ENCODE measurements at regions not wholly inside any gene's neighbourhood (a gene's known extent, or its start where the extent isn't known, plus 50 kb on each side); places are given as distances from the start of the nearest gene placed in this dataset.
A peak's percentile ranks its signal among the peaks of the same experiment; 100 is the strongest.

DNA sequence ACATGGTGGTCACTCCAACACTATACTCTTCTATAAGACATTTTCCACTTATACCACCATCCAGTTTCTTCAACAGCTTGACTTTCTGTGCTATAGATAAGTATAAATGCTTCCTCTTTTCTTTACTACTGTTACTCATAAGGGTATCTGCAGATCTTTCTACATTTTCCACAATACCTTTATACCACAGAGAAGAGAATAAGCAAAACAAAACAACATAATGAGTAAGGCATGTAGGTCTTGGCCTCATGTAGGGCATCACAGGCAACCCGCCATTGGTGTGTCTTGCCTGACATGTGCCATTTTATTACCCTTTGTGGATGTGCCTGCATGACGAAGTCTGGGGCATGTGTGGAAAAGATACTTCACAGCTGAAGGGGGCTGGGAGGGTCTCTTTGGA, 265.3 kb upstream of the STARD13 start:
- Histone ChIP-seq H3K36me3 (ENCODE audit: control insufficient read depth in 1 of 2, insufficient read depth in 2 of 2, low read depth in 1 of 2, low read length in 2 of 2) (no peaks in the 10 kb centered on the region), H3K27ac (ENCODE audit: low read length, poor library complexity, severe bottlenecking) (no peak overlapping the region), H2BK120ac (ENCODE audit: low read depth, low read length) (no peak overlapping the region), H2AFZ (ENCODE audit: low read depth, low read length) (no peak overlapping the region), H3K27me3 (ENCODE audit: control insufficient read depth in 1 of 2, insufficient read depth in 1 of 2, low read length in 2 of 2) (no peaks in the 10 kb centered on the region), H3K4me2 (ENCODE audit: low read length, poor library complexity, severe bottlenecking) (no peak overlapping the region), H3K14ac (ENCODE audit: low read length in 2 of 2) (no peak overlapping the region), H3K23ac (ENCODE audit: low read length in 2 of 2) (no peak overlapping the region), H3K18ac (ENCODE audit: low read depth in 1 of 2, low read length in 2 of 2) (no peak overlapping the region), H2BK5ac (ENCODE audit: low read depth, low read length, poor library complexity, severe bottlenecking) (no peak overlapping the region), H2BK15ac (ENCODE audit: low read depth, poor library complexity, severe bottlenecking) (no peak overlapping the region), H3K9ac (ENCODE audit: low read length) (no peak overlapping the region), H3K4me1 (ENCODE audit: control insufficient read depth, insufficient read depth, low read depth, low read length) (no peaks in the 10 kb centered on the region), H2AK5ac (ENCODE audit: low read length, severe bottlenecking) (no peak overlapping the region), H2BK12ac (ENCODE audit: low read length in 2 of 2) (peak overlapping the region in 1 of 2 experiments; percentile 31), H3K9me3 (ENCODE audit: control insufficient read depth, low read length) (no peaks in the 10 kb centered on the region), H4K8ac (ENCODE audit: low read length) (no peak overlapping the region), H4K91ac (ENCODE audit: low read length) (no peak overlapping the region), H3K4ac (ENCODE audit: low read depth in 1 of 2, low read length in 2 of 2) (no peak overlapping the region), H3K79me1 (replicated peaks; ENCODE audit: low read length, poor library complexity, severe bottlenecking) (no peaks in the 10 kb centered on the region), H3K4me3 (ENCODE audit: insufficient read depth in 1 of 2, low read depth in 1 of 2, low read length in 2 of 2) (no peak overlapping the region)
- WGBS = 94% methylated on average over 2 of the region's 2 CpGs
- no peak for DNase-seq

DNA sequence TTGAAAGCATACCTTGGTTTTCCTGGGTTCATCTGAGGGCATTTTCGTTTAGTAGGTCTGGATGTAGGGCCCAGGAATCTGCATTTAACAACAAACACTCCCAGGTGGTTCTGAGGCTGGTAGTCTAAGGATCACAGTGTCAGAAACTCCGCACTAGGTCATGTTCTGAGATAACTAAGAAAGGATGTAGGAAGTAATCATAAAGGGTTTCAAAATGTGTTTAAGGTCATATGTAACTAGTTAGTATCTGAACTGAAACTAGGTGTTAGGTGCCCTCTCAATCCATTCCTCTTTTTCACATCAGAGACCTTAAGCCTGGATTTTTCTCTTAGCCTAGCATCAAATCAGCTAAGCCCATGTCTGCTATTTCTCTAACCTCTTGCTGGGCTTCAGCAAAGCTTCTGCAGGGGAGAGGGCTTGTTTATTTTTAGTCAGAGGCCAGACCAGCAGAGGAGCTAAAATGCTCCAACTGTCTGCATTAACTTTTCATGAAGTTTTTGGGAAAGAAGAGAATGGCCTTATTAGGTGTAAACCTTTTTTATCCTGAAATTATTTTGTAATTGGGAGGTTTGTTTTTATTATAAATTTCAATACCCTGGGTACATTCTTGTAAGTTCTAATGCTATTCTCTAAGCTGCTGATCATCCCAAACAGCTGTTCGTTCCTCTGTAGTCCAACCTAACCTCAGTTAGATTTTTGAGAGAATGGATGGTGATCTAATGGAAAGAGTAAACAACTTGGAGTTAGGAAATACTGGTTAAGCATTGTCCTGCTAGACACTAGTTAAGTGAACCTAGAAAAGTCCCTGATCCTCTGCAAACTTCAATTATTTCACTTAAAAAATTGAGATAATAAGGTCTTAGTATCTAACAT, 262.8 kb upstream of the RFC3 start:
- H2BK12ac ChIP-seq (ENCODE audit: low read length in 2 of 2) = no peak overlapping the region
- peaks cover 1% of the 10 kb centered on the region for H3K4me1 ChIP-seq (ENCODE audit: control insufficient read depth, insufficient read depth, low read depth, low read length)
- no peak overlapping the region for H2BK5ac ChIP-seq (ENCODE audit: low read depth, low read length, poor library complexity, severe bottlenecking)
- no peaks in the 10 kb centered on the region for H3K79me1 ChIP-seq (replicated peaks; ENCODE audit: low read length, poor library complexity, severe bottlenecking)
- no peak overlapping the region for H4K8ac ChIP-seq (ENCODE audit: low read length)
- no peak overlapping the region for H2BK15ac ChIP-seq (ENCODE audit: low read depth, poor library complexity, severe bottlenecking)
- no peak overlapping the region for H3K4me2 ChIP-seq (ENCODE audit: low read length, poor library complexity, severe bottlenecking)
- H3K4me3 ChIP-seq (ENCODE audit: insufficient read depth in 1 of 2, low read depth in 1 of 2, low read length in 2 of 2) = no peak overlapping the region
- no peak overlapping the region for H4K91ac ChIP-seq (ENCODE audit: low read length)
- H3K27me3 ChIP-seq (ENCODE audit: control insufficient read depth in 1 of 2, insufficient read depth in 1 of 2, low read length in 2 of 2) = no peaks in the 10 kb centered on the region
- H3K14ac ChIP-seq (ENCODE audit: low read length in 2 of 2) = no peak overlapping the region
- no peak overlapping the region for H3K23ac ChIP-seq (ENCODE audit: low read length in 2 of 2)
- H3K18ac ChIP-seq (ENCODE audit: low read depth in 1 of 2, low read length in 2 of 2) = no peak overlapping the region
- peak; percentile 38 for DNase-seq
- no peak overlapping the region for H3K27ac ChIP-seq (ENCODE audit: low read length, poor library complexity, severe bottlenecking)
- no peaks in the 10 kb centered on the region for H3K9me3 ChIP-seq (ENCODE audit: control insufficient read depth, low read length)
- H2AFZ ChIP-seq (ENCODE audit: low read depth, low read length) = no peak overlapping the region
- H2BK120ac ChIP-seq (ENCODE audit: low read depth, low read length) = no peak overlapping the region
- H2AK5ac ChIP-seq (ENCODE audit: low read length, severe bottlenecking) = no peak overlapping the region
- 60% methylated on average over 3 of the region's 3 CpGs for WGBS
- no peaks in the 10 kb centered on the region for H3K36me3 ChIP-seq (ENCODE audit: control insufficient read depth in 1 of 2, insufficient read depth in 2 of 2, low read depth in 1 of 2, low read length in 2 of 2)
- H3K9ac ChIP-seq (ENCODE audit: low read length) = no peak overlapping the region
- H3K4ac ChIP-seq (ENCODE audit: low read depth in 1 of 2, low read length in 2 of 2) = no peak overlapping the region

DNA sequence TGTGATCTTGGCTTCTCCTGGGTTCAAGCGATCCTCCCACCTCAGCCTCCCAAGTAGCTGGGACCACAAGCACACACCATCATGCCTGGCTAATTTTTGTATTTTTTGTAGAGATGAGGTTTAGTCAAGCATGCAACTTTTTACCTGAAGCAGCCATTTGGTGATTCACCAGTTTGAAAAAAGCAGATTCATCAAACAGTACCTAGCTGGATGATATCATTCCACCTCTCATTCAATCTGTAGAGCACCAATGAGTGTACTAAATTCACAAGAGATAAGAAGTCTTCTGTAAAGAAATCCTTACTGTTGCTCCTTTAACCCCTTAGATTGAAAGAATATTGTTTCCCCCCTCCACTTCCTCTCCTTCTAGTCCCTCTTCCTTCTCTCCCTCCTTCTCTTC, 261.1 kb upstream of the RFC3 start:
- WGBS = no CpG with 5 or more reads among the region's 1 CpG
- Histone ChIP-seq H4K8ac (ENCODE audit: low read length) (no peak overlapping the region), H2BK15ac (ENCODE audit: low read depth, poor library complexity, severe bottlenecking) (no peak overlapping the region), H3K4me2 (ENCODE audit: low read length, poor library complexity, severe bottlenecking) (no peak overlapping the region), H3K79me1 (replicated peaks; ENCODE audit: low read length, poor library complexity, severe bottlenecking) (no peaks in the 10 kb centered on the region), H3K4me3 (ENCODE audit: insufficient read depth in 1 of 2, low read depth in 1 of 2, low read length in 2 of 2) (no peak overlapping the region), H2BK12ac (ENCODE audit: low read length in 2 of 2) (no peak overlapping the region), H2BK120ac (ENCODE audit: low read depth, low read length) (no peak overlapping the region), H3K9me3 (ENCODE audit: control insufficient read depth, low read length) (no peaks in the 10 kb centered on the region), H3K23ac (ENCODE audit: low read length in 2 of 2) (no peak overlapping the region), H3K27me3 (ENCODE audit: control insufficient read depth in 1 of 2, insufficient read depth in 1 of 2, low read length in 2 of 2) (no peaks in the 10 kb centered on the region), H3K27ac (ENCODE audit: low read length, poor library complexity, severe bottlenecking) (no peak overlapping the region), H3K14ac (ENCODE audit: low read length in 2 of 2) (no peak overlapping the region), H2AK5ac (ENCODE audit: low read length, severe bottlenecking) (no peak overlapping the region), H2BK5ac (ENCODE audit: low read depth, low read length, poor library complexity, severe bottlenecking) (no peak overlapping the region), H3K4me1 (ENCODE audit: control insufficient read depth, insufficient read depth, low read depth, low read length) (peaks cover 1% of the 10 kb centered on the region), H3K9ac (ENCODE audit: low read length) (no peak overlapping the region), H2AFZ (ENCODE audit: low read depth, low read length) (no peak overlapping the region), H4K91ac (ENCODE audit: low read length) (no peak overlapping the region), H3K18ac (ENCODE audit: low read depth in 1 of 2, low read length in 2 of 2) (no peak overlapping the region), H3K4ac (ENCODE audit: low read depth in 1 of 2, low read length in 2 of 2) (no peak overlapping the region), H3K36me3 (ENCODE audit: control insufficient read depth in 1 of 2, insufficient read depth in 2 of 2, low read depth in 1 of 2, low read length in 2 of 2) (no peaks in the 10 kb centered on the region)
- DNase-seq = no peak

DNA sequence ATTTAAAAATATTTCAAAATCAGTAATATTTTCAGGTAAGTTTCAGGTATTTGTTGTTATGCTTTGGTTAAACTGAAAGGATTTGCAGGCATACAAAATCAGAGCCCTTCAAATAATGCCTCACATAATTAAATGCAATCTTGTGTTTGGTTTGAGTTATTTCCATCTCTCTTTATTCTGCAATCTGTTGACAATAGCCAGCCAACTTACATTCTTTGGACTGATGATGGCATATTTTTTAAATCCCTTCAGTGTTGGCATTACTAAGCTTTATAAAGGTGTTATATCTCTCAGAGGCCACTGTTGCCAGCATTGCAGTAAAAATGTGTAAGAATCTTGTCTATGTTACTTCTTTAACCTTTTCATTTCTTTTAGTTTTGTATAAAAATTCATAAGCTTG, 257.2 kb upstream of the RFC3 start:
- Histone ChIP-seq H2AFZ (ENCODE audit: low read depth, low read length) (no peak overlapping the region), H3K4me2 (ENCODE audit: low read length, poor library complexity, severe bottlenecking) (no peak overlapping the region), H2AK5ac (ENCODE audit: low read length, severe bottlenecking) (no peak overlapping the region), H4K8ac (ENCODE audit: low read length) (no peak overlapping the region), H3K27ac (ENCODE audit: low read length, poor library complexity, severe bottlenecking) (no peak overlapping the region), H3K23ac (ENCODE audit: low read length in 2 of 2) (no peak overlapping the region), H2BK15ac (ENCODE audit: low read depth, poor library complexity, severe bottlenecking) (no peak overlapping the region), H3K79me1 (replicated peaks; ENCODE audit: low read length, poor library complexity, severe bottlenecking) (no peaks in the 10 kb centered on the region), H3K18ac (ENCODE audit: low read depth in 1 of 2, low read length in 2 of 2) (no peak overlapping the region), H3K14ac (ENCODE audit: low read length in 2 of 2) (no peak overlapping the region), H2BK120ac (ENCODE audit: low read depth, low read length) (no peak overlapping the region), H3K36me3 (ENCODE audit: control insufficient read depth in 1 of 2, insufficient read depth in 2 of 2, low read depth in 1 of 2, low read length in 2 of 2) (no peaks in the 10 kb centered on the region), H3K27me3 (ENCODE audit: control insufficient read depth in 1 of 2, insufficient read depth in 1 of 2, low read length in 2 of 2) (no peaks in the 10 kb centered on the region), H4K91ac (ENCODE audit: low read length) (no peak overlapping the region), H3K4ac (ENCODE audit: low read depth in 1 of 2, low read length in 2 of 2) (no peak overlapping the region), H2BK5ac (ENCODE audit: low read depth, low read length, poor library complexity, severe bottlenecking) (no peak overlapping the region), H3K9me3 (ENCODE audit: control insufficient read depth, low read length) (no peaks in the 10 kb centered on the region), H3K4me3 (ENCODE audit: insufficient read depth in 1 of 2, low read depth in 1 of 2, low read length in 2 of 2) (no peak overlapping the region), H3K4me1 (ENCODE audit: control insufficient read depth, insufficient read depth, low read depth, low read length) (peaks cover 1% of the 10 kb centered on the region), H3K9ac (ENCODE audit: low read length) (no peak overlapping the region), H2BK12ac (ENCODE audit: low read length in 2 of 2) (no peak overlapping the region)
- no peak for DNase-seq
